Cardiac muscle cell (in vitro differentiated cells and primary cell): ENCODE measurements at regions not wholly inside any gene's neighbourhood (a gene's known extent, or its start where the extent isn't known, plus 50 kb on each side); places are given as distances from the start of the nearest gene placed in this dataset.
"Not testable (repeated sequence)": the region's sequence is repeated elsewhere in the genome, so short reads cannot be mapped to it uniquely, and the experiment has no call there.

Experiments used
- DNase-seq, 2 donors: peaks; one replicate each; pipeline versions ENCODE4 v3.0.0 to v3.0.0-alpha.2; 2010 to 2017; ENCODE audit warnings: low read depth in 1 of 2, low spot score in 1 of 2
- H3K27ac ChIP-seq: fragments of 200-600 bp; sonication (generic); 2 replicates; pipeline ENCODE4 v1.5.1; 2016
- H3K27me3 ChIP-seq: fragments of 200-600 bp; sonication (generic); 2 replicates; pipeline ENCODE4 v1.6.0; 2016; ENCODE audit warnings: control low read depth
- H3K36me3 ChIP-seq: fragments of 200-600 bp; sonication (generic); 2 replicates; pipeline ENCODE4 v1.5.1; 2016; ENCODE audit warnings: control low read depth
- H3K4me1 ChIP-seq: fragments of 200-600 bp; sonication (generic); 2 replicates; pipeline ENCODE4 v1.8.1; 2017; ENCODE audit warnings: low read depth, mild to moderate bottlenecking, mixed run types
- H3K4me3 ChIP-seq: fragments of 200-600 bp; sonication (generic); 2 replicates; pipeline ENCODE4 v1.5.1; 2016; ENCODE audit warnings: mild to moderate bottlenecking
- H3K9me3 ChIP-seq: fragments of 200-600 bp; sonication (generic); 2 replicates; pipeline ENCODE4 v1.5.1; 2017; ENCODE audit warnings: low read depth, mild to moderate bottlenecking, control low read depth
- CTCF ChIP-seq: IDR thresholded peaks from 2 replicates; pipeline ENCODE4 v1.5.1; 2012; ENCODE audit warnings: low read depth, mild to moderate bottlenecking, low read length

DNA sequence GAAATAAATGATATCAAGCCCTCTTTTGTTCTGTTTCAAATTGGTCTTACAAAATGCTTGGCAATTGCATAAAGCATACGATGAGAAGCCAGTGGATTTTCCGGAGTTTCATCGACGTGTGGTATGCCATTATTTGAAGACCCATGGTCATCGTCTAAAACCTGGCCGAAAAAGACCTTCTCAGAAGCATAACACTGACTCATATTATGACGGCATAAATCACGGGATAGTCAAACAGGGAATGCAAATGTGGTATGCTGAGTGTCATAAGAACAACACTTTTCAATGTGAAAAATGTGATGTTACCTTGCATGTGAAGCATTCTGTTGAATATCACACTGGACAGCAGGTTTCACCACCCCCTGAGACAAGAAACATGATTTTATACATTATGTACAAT is 695.2 kb downstream of the GRXCR1 start:
- H3K4me1 ChIP-seq = no peaks in the 10 kb centered on the region
- H3K36me3 ChIP-seq = no peaks in the 10 kb centered on the region
- H3K9me3 ChIP-seq = no peaks in the 10 kb centered on the region
- TF ChIP-seq CTCF = no peak
- no peak for DNase-seq
- H3K4me3 ChIP-seq = no peak overlapping the region
- H3K27ac ChIP-seq = no peak overlapping the region
- no peaks in the 10 kb centered on the region for H3K27me3 ChIP-seq

GRCh38 chr4:43607400-43607799 is 714.9 kb downstream of the GRXCR1 start:
- Histone ChIP-seq H3K9me3 (no peaks in the 10 kb centered on the region), H3K27ac (no peak overlapping the region), H3K4me3 (no peak overlapping the region), H3K4me1 (no peaks in the 10 kb centered on the region), H3K36me3 (no peaks in the 10 kb centered on the region), H3K27me3 (no peaks in the 10 kb centered on the region)
- TF ChIP-seq CTCF = no peak
- no peak for DNase-seq

DNA sequence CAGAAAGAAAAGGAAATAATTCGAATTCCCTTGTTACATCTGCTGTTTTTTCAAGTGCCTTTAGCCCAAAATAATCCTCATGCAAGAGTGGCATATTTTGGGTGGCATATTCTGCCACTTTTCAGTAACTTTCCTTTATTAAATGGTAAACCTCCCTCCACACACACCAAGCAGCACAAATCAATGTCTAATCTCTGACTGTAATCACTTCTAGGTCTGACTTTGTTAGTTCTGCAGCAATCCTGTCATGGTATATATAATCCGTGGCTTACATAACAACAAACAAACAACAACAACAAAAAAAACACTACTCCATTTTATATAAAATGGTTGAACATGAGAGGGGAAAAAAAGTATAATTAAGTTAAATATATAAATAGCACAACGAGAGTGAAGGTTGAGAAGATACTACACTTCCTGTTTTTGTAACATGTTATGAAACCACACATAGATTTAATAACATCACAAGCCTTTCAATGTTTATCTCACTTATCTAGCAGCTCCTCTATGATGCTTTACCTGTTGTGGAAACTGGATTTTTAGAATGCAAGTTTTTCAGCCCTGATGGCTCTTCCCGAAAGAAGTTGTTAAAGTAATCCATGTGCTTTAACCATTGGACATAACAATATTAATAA is 715.4 kb downstream of the GRXCR1 start:
- no peak for TF ChIP-seq CTCF
- H3K27me3 ChIP-seq = no peaks in the 10 kb centered on the region
- H3K27ac ChIP-seq = no peak overlapping the region
- no peak overlapping the region for H3K4me3 ChIP-seq
- no peak for DNase-seq
- H3K4me1 ChIP-seq = no peaks in the 10 kb centered on the region
- no peaks in the 10 kb centered on the region for H3K9me3 ChIP-seq
- no peaks in the 10 kb centered on the region for H3K36me3 ChIP-seq

DNA sequence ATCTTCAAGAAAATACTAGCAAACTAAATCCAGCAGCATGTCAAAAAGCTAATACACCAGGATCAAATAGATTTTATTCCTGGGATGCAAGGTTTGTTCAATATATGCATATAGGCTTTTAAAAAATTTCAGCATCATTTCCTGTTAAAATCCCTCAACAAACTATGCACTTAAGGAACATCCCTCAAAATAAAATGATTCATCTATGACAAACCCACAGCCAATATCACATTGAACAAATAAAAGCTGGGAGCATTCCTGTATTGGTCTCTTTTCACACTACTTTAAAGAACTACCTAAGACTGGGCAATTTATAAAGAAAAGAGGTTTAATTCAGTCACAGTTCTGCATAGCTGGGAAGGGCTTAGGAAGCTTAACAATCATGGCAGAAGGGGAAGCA is 726.7 kb downstream of the GRXCR1 start:
- H3K27me3 ChIP-seq = no peaks in the 10 kb centered on the region
- no peak overlapping the region for H3K27ac ChIP-seq
- H3K4me1 ChIP-seq = no peaks in the 10 kb centered on the region
- no peaks in the 10 kb centered on the region for H3K36me3 ChIP-seq
- no peak overlapping the region for H3K4me3 ChIP-seq
- no peak for TF ChIP-seq CTCF
- no peak for DNase-seq
- H3K9me3 ChIP-seq = no peaks in the 10 kb centered on the region

- not testable (repeated sequence) for H3K36me3 ChIP-seq, H3K4me3 ChIP-seq, DNase-seq, H3K4me1 ChIP-seq, H3K27ac ChIP-seq, H3K9me3 ChIP-seq, H3K27me3 ChIP-seq
Measured at GRCh38 chr4:43637893-43638292, 745.4 kb downstream of the GRXCR1 start.

GRCh38 chr4:43651991-43652390 is 759.5 kb downstream of the GRXCR1 start:
- Histone ChIP-seq H3K4me3 (no peak overlapping the region), H3K27ac (no peak overlapping the region), H3K9me3 (no peaks in the 10 kb centered on the region), H3K36me3 (no peaks in the 10 kb centered on the region), H3K4me1 (no peaks in the 10 kb centered on the region), H3K27me3 (no peaks in the 10 kb centered on the region)
- no peak for TF ChIP-seq CTCF
- DNase-seq = no peak

GRCh38 chr4:43659547-43659946 is 767.0 kb downstream of the GRXCR1 start:
- not testable (repeated sequence) for H3K9me3 ChIP-seq

DNA sequence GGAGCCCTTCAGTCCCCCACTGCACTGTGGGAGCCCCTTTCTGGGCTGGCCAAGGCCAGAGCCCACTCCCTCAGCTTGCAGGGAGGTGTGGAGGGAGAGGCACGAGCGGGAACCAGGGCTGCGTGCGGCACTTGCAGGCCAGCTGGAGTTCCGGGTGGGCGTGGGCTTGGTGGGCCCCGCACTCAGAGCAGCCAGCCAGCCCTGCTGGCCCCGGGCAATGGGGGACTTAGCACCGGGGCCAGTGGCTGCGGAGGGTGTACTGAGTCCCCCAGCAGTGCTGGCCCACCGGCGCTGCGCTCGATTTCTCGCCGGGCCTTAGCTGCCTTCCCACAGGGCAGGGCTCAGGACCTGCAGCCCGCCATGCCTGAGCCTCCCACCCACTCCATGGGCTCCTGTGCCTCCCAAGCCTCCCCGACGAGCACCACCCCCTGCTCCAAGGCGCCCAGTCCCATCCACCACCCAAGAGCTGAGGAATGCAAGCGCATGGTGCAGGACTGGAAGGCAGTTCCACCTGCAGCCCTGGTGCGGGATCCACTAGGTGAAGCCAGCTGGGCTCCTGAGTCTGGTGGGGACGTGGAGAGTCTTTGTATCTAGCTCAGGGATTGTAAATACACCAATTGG is 776.2 kb downstream of the KCTD8 start:
- not testable (repeated sequence) for H3K36me3 ChIP-seq, H3K27ac ChIP-seq, H3K4me1 ChIP-seq, H3K27me3 ChIP-seq, DNase-seq, H3K9me3 ChIP-seq, H3K4me3 ChIP-seq

More at GRCh38 chr4:43659547-43659946, 767.0 kb downstream of the GRXCR1 start:
- not testable (repeated sequence) for DNase-seq, H3K4me1 ChIP-seq, H3K27ac ChIP-seq, H3K4me3 ChIP-seq, H3K36me3 ChIP-seq, H3K27me3 ChIP-seq
